ENCODE measurements at regions not wholly inside any gene's neighbourhood (a gene's known extent, or its start where the extent isn't known, plus 50 kb on each side); places are given as distances from the start of the nearest gene placed in this dataset.

DNA sequence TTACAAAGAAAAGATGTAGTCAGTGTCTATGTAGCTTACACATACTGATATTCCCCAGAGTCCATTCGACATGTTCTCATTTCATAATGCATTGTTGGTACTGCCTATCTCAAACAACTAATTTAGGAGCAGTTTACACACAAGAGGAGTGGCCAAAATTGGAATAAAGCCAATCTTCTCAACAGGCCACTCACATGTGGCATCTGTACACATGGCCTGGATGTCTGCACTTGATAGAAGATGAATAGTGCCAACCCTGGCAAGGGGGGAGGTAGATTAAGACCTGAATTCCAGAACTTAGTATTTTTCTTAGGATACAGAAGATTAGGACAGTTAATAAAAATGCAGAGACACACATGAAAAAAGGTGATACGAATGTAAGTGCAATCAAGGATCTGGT lies 125.3 kb upstream of the STARD3NL start:
- no peak overlapping the region for H3K4me2 ChIP-seq (ENCODE audit: low read depth, low read length, poor library complexity, severe bottlenecking)
- no peaks in the 10 kb centered on the region for H3K9me2 ChIP-seq (replicated peaks; ENCODE audit: low read depth, low read length)
- H3K9ac ChIP-seq (ENCODE audit: low read depth, low read length, poor library complexity, severe bottlenecking): no peak overlapping the region
- H3K9me3 ChIP-seq (ENCODE audit: insufficient read depth, low read depth, low read length): no peaks in the 10 kb centered on the region
- no peaks in the 10 kb centered on the region for H4K20me1 ChIP-seq (ENCODE audit: insufficient read depth, low read length, poor library complexity, severe bottlenecking)
- no peaks in the 10 kb centered on the region for H3K79me2 ChIP-seq (ENCODE audit: insufficient read depth, low read length)
- no peaks in the 10 kb centered on the region for H3K27me3 ChIP-seq (ENCODE audit: insufficient read depth, low read length, poor library complexity, severe bottlenecking)
- no peak overlapping the region for H3K4me3 ChIP-seq (ENCODE audit: low read length, poor library complexity, severe bottlenecking)
- H3K4me1 ChIP-seq (ENCODE audit: insufficient read depth, low read length, poor library complexity, severe bottlenecking): no peaks in the 10 kb centered on the region
- TF ChIP-seq, protein P1, sequence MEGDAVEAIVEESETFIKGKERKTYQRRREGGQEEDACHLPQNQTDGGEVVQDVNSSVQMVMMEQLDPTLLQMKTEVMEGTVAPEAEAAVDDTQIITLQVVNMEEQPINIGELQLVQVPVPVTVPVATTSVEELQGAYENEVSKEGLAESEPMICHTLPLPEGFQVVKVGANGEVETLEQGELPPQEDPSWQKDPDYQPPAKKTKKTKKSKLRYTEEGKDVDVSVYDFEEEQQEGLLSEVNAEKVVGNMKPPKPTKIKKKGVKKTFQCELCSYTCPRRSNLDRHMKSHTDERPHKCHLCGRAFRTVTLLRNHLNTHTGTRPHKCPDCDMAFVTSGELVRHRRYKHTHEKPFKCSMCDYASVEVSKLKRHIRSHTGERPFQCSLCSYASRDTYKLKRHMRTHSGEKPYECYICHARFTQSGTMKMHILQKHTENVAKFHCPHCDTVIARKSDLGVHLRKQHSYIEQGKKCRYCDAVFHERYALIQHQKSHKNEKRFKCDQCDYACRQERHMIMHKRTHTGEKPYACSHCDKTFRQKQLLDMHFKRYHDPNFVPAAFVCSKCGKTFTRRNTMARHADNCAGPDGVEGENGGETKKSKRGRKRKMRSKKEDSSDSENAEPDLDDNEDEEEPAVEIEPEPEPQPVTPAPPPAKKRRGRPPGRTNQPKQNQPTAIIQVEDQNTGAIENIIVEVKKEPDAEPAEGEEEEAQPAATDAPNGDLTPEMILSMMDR (conservative IDR thresholded peaks at IDR 0.05; ENCODE audit: low read length): no peak
- TF ChIP-seq EZH2phosphoT487 (IDR thresholded peaks at IDR 0.05; ENCODE audit: borderline replicate concordance): no peak
- H3K36me3 ChIP-seq (ENCODE audit: insufficient read depth, low read length): no peaks in the 10 kb centered on the region
- H2AFZ ChIP-seq (ENCODE audit: low read length): no peak overlapping the region
- no peaks in the 10 kb centered on the region for H3F3A ChIP-seq (ENCODE audit: low read depth)

DNA sequence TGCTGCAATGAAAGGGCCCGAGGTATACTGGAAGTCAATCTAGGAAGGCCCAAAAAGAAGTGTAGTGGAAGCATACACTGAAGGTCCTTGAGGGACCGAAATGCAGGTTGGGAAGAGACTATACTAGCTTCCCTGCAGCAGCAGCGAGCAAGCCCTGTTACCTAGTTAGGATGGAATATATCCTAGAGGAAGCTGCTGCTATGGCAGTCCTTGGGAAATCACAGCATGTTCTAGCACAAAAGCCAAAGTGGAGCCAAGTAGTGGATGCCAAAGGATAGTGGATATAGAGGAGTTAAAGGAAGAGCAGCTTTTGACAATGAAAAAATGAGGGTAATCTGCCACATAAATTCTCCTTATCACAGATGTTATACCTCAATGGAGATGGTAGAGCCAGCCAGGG lies 123.8 kb upstream of the STARD3NL start:
- H3K36me3 ChIP-seq (ENCODE audit: insufficient read depth, low read length): no peaks in the 10 kb centered on the region
- H3K9me3 ChIP-seq (ENCODE audit: insufficient read depth, low read depth, low read length): no peaks in the 10 kb centered on the region
- TF ChIP-seq, protein P1 (conservative IDR thresholded peaks at IDR 0.05; ENCODE audit: low read length): no peak
- TF ChIP-seq EZH2phosphoT487 (IDR thresholded peaks at IDR 0.05; ENCODE audit: borderline replicate concordance): no peak
- H4K20me1 ChIP-seq (ENCODE audit: insufficient read depth, low read length, poor library complexity, severe bottlenecking): no peaks in the 10 kb centered on the region
- H2AFZ ChIP-seq (ENCODE audit: low read length): no peak overlapping the region
- H3K27me3 ChIP-seq (ENCODE audit: insufficient read depth, low read length, poor library complexity, severe bottlenecking): no peaks in the 10 kb centered on the region
- no peaks in the 10 kb centered on the region for H3K4me1 ChIP-seq (ENCODE audit: insufficient read depth, low read length, poor library complexity, severe bottlenecking)
- no peaks in the 10 kb centered on the region for H3K79me2 ChIP-seq (ENCODE audit: insufficient read depth, low read length)
- H3K9me2 ChIP-seq (replicated peaks; ENCODE audit: low read depth, low read length): no peaks in the 10 kb centered on the region
- no peak overlapping the region for H3K9ac ChIP-seq (ENCODE audit: low read depth, low read length, poor library complexity, severe bottlenecking)
- H3K4me3 ChIP-seq (ENCODE audit: low read length, poor library complexity, severe bottlenecking): no peak overlapping the region
- H3K4me2 ChIP-seq (ENCODE audit: low read depth, low read length, poor library complexity, severe bottlenecking): no peak overlapping the region
- H3F3A ChIP-seq (ENCODE audit: low read depth): no peaks in the 10 kb centered on the region

DNA sequence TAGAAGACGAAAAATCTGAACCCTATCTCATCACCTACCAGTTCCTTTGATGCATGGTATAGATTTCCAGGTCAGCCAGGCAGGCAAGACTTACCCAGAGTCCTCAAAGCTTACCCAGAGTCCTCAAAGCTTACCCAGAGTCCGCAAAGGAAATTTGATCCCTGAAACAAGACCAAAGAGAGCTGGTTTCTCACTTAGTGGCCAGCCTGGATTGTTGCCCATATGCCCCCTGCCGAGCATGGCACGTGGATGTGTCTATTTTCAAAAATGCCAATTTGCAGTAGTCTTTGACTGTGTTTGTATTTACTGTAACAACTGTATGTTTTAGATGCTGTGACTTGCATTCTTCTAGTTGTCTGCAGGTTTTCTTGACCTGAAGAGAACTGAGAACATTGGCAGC lies 120.2 kb upstream of the STARD3NL start:
- no peak overlapping the region for H3K4me3 ChIP-seq (ENCODE audit: low read length, poor library complexity, severe bottlenecking)
- no peak overlapping the region for H2AFZ ChIP-seq (ENCODE audit: low read length)
- no peaks in the 10 kb centered on the region for H4K20me1 ChIP-seq (ENCODE audit: insufficient read depth, low read length, poor library complexity, severe bottlenecking)
- no peaks in the 10 kb centered on the region for H3K4me1 ChIP-seq (ENCODE audit: insufficient read depth, low read length, poor library complexity, severe bottlenecking)
- H3K9ac ChIP-seq (ENCODE audit: low read depth, low read length, poor library complexity, severe bottlenecking): no peak overlapping the region
- H3K9me2 ChIP-seq (replicated peaks; ENCODE audit: low read depth, low read length): no peaks in the 10 kb centered on the region
- H3K27me3 ChIP-seq (ENCODE audit: insufficient read depth, low read length, poor library complexity, severe bottlenecking): no peaks in the 10 kb centered on the region
- no peaks in the 10 kb centered on the region for H3K36me3 ChIP-seq (ENCODE audit: insufficient read depth, low read length)
- TF ChIP-seq, protein P1 (conservative IDR thresholded peaks at IDR 0.05; ENCODE audit: low read length): no peak
- no peak for TF ChIP-seq EZH2phosphoT487 (IDR thresholded peaks at IDR 0.05; ENCODE audit: borderline replicate concordance)
- no peaks in the 10 kb centered on the region for H3K79me2 ChIP-seq (ENCODE audit: insufficient read depth, low read length)
- no peaks in the 10 kb centered on the region for H3K9me3 ChIP-seq (ENCODE audit: insufficient read depth, low read depth, low read length)
- no peaks in the 10 kb centered on the region for H3F3A ChIP-seq (ENCODE audit: low read depth)
- H3K4me2 ChIP-seq (ENCODE audit: low read depth, low read length, poor library complexity, severe bottlenecking): no peak overlapping the region
